ENCODE measurements at regions not wholly inside any gene's neighbourhood (a gene's known extent, or its start where the extent isn't known, plus 50 kb on each side); places are given as distances from the start of the nearest gene placed in this dataset.

DNA sequence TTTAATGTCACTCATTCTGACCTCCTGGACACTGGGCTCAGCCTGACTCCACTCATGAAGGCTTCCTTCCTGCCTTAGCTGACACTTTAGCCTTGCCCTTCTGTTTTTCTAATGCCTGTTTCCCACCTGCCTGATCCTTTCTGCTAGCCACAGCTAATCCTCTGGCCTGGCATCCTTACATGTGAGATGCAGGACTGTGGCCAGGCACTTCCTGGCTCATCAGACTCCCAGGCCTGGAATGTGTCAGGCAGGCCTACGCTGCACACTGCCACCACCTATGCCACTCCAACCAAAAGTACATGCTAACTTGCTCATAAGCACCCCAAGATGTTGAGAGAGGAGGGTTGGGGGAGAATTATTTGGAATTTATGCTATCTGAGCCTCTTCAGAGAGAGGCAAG lies 138.8 kb upstream of the NALF2 start:
- H3K36me3 ChIP-seq (ENCODE audit: control insufficient read depth in 1 of 2, insufficient read depth in 2 of 2, low read length in 2 of 2) = no peaks in the 10 kb centered on the region
- intact Hi-C loops (cut with micrococcal nuclease) = no loop called here
- TF ChIP-seq EZH2 (IDR thresholded peaks at IDR 0.05) (no peak), JUND (IDR thresholded peaks at IDR 0.05) (no peak), POLR2AphosphoS5 (IDR thresholded peaks at IDR 0.05; ENCODE audit: low read depth, low read length) (no peak), ZFX (IDR thresholded peaks at IDR 0.05) (no peak), SIN3A (IDR thresholded peaks at IDR 0.05; ENCODE audit: low read depth) (no peak), ZNF274 (IDR thresholded peaks at IDR 0.05; ENCODE audit: low read depth, low read length) (no peak), YY1 (IDR thresholded peaks at IDR 0.05; ENCODE audit: extremely low read depth, insufficient replicate concordance, low read depth, low read length) (no peak), CBX3 (IDR thresholded peaks at IDR 0.05; ENCODE audit: low read depth) (no peak), CEBPB (IDR thresholded peaks at IDR 0.05; ENCODE audit: low read depth) (no peak), TCF7L2 (IDR thresholded peaks at IDR 0.05; ENCODE audit: borderline replicate concordance, extremely low read depth, insufficient read depth, insufficient read length) (no peak), SP1 (IDR thresholded peaks at IDR 0.05; ENCODE audit: low read depth) (no peak), EZH2phosphoT487 (IDR thresholded peaks at IDR 0.05; ENCODE audit: borderline replicate concordance) (no peak)
- TF ChIP-seq, protein P1, sequence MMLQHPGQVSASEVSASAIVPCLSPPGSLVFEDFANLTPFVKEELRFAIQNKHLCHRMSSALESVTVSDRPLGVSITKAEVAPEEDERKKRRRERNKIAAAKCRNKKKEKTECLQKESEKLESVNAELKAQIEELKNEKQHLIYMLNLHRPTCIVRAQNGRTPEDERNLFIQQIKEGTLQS (IDR thresholded peaks at IDR 0.05) = no peak
- TF ChIP-seq, protein P2, sequence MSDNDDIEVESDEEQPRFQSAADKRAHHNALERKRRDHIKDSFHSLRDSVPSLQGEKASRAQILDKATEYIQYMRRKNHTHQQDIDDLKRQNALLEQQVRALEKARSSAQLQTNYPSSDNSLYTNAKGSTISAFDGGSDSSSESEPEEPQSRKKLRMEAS (IDR thresholded peaks at IDR 0.05) = no peak
- no peak overlapping the region for H3K4me2 ChIP-seq (ENCODE audit: low read length)
- no peaks in the 10 kb centered on the region for H3K79me2 ChIP-seq (ENCODE audit: insufficient read depth, low read length)
- no TSS peak for BruUV-seq (replicated peaks)
- no peak overlapping the region for H3K27ac ChIP-seq (ENCODE audit: low read depth, low read length)
- RAD21 ChIA-PET (ENCODE audit: low non-redundant PET in 1 of 2, low total read pairs in 2 of 2, uncharacterized antibody in 2 of 2, unreplicated experiment in 2 of 2) = no interaction called here
- H3K9me3 ChIP-seq (ENCODE audit: control insufficient read depth in 1 of 2, insufficient read depth in 1 of 2, low read depth in 1 of 2, low read length in 2 of 2) = no peaks in the 10 kb centered on the region
- no peaks in the 10 kb centered on the region for H3K27me3 ChIP-seq (ENCODE audit: insufficient read depth, low read length)
- peaks cover 0 to 2% of the 10 kb centered on the region in 2 experiments; a peak in 1 of 4 replicates for H3K4me1 ChIP-seq (ENCODE audit: control insufficient read depth in 1 of 2, insufficient read depth in 2 of 2, low read length in 2 of 2)
- CTCF ChIA-PET = no interaction called here
- DNase-seq (ENCODE audit: low read depth, low spot score) = no peak
- no peaks in the 10 kb centered on the region for H3K9me2 ChIP-seq (ENCODE audit: insufficient read depth)
- H3K4me3 ChIP-seq (replicated peaks in 1 of 2; ENCODE audit: low read depth in 1 of 2, low read length in 2 of 2) = no peak overlapping the region
- H3K9ac ChIP-seq (ENCODE audit: low read length) = no peak overlapping the region
- no peak for ATAC-seq
- POLR2A ChIA-PET = no interaction called here
- H2AFZ ChIP-seq (ENCODE audit: low read depth, low read length, poor library complexity, severe bottlenecking) = no peak overlapping the region
- no peaks in the 10 kb centered on the region for H4K20me1 ChIP-seq (ENCODE audit: insufficient read depth)
